ENCODE measurements at regions not wholly inside any gene's neighbourhood (a gene's known extent, or its start where the extent isn't known, plus 50 kb on each side); places are given as distances from the start of the nearest gene placed in this dataset.

- no peak for DNase-seq
These were observed 448.1 kb upstream of the B3GALT2 start for GRCh38 chr1:193634470-193634869.

GRCh38 chr1:193633991-193634390, 447.6 kb upstream of the B3GALT2 start:
- no peak for DNase-seq

- DNase-seq, result no peak
These were observed 446.7 kb upstream of the B3GALT2 start for GRCh38 chr1:193633093-193633492.

GRCh38 chr1:193631306-193631705, 444.9 kb upstream of the B3GALT2 start:
- DNase-seq, result no peak

DNA sequence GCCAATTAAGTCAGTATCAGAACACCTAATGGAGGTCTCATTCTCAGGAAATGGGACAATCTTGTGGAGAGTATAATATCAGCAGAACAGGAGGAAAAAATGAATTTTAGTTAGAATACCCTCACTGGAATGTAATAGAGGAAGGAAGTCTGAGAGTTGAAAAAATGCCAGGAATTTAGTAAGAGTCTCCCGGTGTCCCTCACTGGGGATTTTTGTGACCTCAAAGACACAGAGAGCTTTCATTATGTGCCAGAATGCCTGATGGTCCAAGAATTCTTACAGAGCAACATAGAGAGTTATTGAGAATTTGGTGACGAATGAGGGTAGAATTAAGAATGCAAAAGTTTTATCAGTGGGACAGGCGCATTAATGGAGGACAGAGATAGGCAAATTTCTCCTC, 443.5 kb upstream of the B3GALT2 start:
- peak; percentile 43 for DNase-seq

GRCh38 chr1:193626695-193627094, 440.3 kb upstream of the B3GALT2 start:
- no peak for DNase-seq

- no peak for DNase-seq
These were observed 438.8 kb upstream of the B3GALT2 start for GRCh38 chr1:193625255-193625654.

DNA sequence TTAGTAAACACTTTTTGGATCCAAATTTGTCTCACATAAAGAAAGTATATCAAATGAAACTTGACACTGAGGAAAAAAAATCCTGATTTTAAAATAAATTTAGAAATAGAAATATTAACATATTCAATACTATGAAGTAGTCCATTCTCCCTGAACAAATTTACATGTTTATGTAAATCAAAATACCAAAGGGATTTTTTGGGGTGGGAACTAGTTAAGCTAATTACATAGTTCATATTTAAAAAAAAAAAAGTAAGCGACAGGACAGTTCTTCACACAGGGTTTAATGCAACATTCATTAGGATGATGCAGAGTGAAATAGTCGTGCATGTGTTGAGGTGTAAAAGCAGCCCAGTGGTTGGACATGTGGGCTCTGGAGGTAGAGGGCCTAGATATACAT, 433.5 kb upstream of the B3GALT2 start:
- DNase-seq, result no peak

GRCh38 chr1:193614817-193615216, 428.4 kb upstream of the B3GALT2 start:
- DNase-seq, result peak; percentile 35

GRCh38 chr1:193614275-193614674, 427.9 kb upstream of the B3GALT2 start:
- no peak for DNase-seq

DNA sequence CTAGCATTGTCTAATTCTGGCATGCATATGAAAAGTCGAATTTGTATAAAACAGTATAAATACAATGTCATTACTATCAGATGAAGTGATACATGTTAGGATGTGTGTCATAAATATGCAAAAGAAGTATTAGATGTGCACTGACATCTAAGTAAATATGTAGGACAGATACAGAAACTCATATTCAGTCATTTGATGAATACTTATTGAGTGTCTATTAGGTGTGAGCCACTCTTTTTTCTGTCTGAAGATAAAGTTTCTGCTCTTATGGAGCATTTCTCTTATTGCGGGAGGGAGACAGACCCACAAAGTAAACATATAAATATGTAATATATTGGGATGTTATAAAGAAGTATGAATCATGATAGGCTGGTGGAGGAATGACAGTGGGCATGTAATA, 426.6 kb upstream of the B3GALT2 start:
- DNase-seq, result no peak

GRCh38 chr1:193609592-193609991, 423.2 kb upstream of the B3GALT2 start:
- DNase-seq, result no peak

DNA sequence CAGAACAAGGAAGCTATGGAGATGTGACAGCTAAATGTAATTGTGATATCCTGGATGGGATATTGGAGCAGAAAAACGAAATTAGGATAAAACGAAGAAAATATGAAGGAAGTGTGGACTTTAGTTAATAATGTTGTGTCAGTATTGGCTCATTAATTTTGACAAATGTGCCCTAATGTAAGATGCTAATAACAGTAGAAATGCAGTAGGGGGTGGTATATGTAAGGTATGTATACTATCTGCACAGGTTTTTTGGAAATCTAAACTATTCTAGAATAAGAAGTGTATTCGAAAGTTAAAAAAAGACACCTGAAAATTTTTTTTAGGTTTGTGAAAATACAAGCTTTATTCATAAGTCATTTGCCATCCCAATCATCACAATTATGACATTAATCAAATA, 421.4 kb upstream of the B3GALT2 start:
- no peak for DNase-seq

DNA sequence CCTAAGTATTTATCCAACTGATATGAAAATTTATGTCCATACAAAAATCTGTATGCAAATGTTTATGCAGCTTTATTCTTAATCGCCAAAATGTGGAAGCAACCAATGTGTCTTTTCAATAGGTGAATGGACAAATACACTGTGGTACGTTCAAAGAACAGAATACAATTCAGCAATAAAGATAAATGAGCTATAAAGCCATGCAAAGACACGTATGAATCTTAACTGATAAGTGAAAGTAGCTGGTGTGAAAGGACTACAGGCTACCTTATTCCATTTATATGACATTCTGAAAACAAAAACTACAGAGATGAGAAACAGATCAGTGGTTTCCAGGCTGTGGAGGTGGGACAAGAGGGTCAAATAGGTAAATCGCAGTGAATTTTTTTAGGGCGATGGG, 419.6 kb upstream of the B3GALT2 start:
- DNase-seq, result no peak

- no peak for DNase-seq
These were observed 416.3 kb upstream of the B3GALT2 start for GRCh38 chr1:193602705-193603104.

DNA sequence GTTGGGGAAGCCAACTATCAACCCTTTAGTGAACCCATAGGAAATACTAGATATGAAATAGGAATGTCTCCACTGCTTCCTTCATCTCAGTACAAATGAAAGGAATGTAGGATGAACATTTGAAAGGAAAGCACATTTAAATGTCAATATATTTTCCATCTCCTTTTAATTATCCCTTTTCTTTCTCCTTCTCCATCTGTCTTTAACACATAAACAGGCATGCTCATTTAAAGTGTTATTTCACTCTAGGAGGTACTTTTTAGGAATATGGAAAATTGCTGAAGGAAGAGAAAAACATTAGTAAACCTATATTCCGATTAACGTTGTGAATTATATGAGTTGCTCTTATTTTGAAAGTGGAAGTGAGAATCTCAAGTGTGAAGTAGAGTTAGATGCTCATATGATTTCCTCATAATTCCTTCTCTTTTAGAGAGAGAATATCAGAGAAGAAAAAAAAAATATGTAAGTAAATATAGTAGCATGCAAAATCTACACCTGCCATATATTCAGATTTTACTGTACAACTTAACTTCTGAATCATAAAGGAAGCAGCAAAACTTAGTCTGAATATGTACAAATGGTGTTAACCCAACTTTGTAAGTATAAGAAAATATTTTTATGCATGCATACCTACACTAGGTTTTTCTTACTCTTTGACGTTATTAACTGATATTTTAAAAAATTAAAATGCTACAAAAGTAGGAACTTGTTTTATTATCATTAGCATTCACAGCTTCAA, 406.9 kb upstream of the B3GALT2 start:
- no peak for DNase-seq

GRCh38 chr1:193592317-193592716, 405.9 kb upstream of the B3GALT2 start:
- DNase-seq, result no peak

- no peak for DNase-seq
These were observed 403.7 kb upstream of the B3GALT2 start for GRCh38 chr1:193590102-193590501.

GRCh38 chr1:193589597-193590040, 403.2 kb upstream of the B3GALT2 start:
- peak; percentile 67 for DNase-seq

DNA sequence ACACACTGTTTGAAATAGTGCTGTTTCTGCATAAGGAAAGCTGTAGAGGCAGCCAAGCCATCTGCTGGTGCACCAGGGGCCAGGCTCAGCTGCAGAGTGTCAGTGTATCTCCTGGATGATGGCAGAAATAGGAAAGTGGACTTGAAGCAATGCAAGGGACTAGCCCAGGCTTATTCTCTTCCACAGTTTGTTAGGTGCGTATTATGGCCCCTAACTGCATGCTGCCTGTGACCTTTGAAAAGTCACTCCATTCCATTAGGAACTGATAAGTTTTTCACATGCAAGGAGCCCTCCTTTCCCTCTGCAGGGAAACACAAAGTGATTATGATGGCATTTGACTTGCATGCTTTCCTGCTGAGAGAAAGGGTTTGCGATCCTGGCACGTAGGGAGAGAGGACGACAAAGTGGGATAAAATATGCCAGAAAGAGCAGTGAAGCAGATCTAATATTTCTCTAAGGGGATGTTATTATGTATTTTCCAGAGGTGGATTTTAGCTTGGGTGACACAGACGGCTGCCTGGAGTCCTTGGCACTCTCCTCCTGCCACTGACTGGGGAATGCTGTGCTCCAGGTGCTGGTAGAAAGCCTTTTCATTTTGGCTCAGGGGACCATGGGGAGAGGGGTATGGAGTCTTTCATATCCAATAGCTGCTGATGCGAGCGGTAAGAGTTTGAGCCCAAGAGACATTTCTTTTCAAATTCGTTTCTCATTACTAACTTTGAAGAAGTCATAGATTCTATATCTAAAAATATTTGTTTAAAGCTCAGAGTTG, 402.1 kb upstream of the B3GALT2 start:
- DNase-seq, result no peak

GRCh38 chr1:193584731-193585239, 398.4 kb upstream of the B3GALT2 start:
- DNase-seq, result no peak

- DNase-seq, result no peak
These were observed 394.9 kb upstream of the B3GALT2 start for GRCh38 chr1:193581341-193581740.

DNA sequence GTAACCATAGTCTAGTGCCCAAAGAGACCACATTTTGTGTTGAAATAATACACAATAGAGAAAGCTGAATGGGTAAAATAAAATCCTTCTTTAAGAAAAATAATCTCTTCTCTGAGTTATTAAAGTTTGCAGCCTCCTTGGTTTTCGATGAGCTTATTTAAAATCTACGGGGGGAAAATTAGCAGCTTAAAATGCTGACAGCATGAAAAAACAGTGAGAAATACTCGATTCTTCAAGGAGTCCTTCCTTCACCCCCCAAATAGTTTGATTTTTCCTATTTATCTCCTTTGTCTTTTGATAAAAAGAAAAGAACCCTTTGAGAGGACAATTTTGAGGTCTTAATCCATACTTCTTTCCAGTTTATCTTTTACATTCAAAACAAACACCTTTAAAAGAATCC, 394.0 kb upstream of the B3GALT2 start:
- no peak for DNase-seq

DNA sequence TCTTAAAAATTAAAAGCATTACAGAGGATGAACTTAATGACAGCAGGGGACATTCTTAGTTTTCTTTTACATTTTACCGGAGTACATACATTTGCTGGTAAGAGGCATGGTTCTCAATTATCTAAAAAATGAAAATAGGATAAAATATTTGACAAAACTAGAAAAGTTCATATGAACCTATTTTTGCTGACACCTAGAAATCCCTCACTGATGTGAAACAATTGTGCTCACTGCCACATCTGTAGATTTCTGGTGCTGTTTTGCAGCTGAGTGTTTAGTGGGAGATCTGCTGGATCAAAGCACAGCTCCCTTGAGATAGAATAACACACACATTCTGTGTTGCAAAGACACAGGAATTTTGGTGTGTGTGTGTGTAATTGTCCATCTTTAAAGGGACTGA, 392.9 kb upstream of the B3GALT2 start:
- no peak for DNase-seq

Measured in fibroblast of skin of abdomen (primary cell).